ENCODE measurements at regions not wholly inside any gene's neighbourhood (a gene's known extent, or its start where the extent isn't known, plus 50 kb on each side); places are given as distances from the start of the nearest gene placed in this dataset.
A peak's percentile ranks its signal among the peaks of the same experiment; 100 is the strongest.

- ChIA-PET CTCF (interaction anchor here (5.5 to 7.0 kb wide), 2 partner anchors 11 to 12 kb away, joined by 59 to 82 read pairs; no protein-coding TSS in a partner anchor), POLR2A (no interaction called here)
- TF ChIP-seq, protein P1, sequence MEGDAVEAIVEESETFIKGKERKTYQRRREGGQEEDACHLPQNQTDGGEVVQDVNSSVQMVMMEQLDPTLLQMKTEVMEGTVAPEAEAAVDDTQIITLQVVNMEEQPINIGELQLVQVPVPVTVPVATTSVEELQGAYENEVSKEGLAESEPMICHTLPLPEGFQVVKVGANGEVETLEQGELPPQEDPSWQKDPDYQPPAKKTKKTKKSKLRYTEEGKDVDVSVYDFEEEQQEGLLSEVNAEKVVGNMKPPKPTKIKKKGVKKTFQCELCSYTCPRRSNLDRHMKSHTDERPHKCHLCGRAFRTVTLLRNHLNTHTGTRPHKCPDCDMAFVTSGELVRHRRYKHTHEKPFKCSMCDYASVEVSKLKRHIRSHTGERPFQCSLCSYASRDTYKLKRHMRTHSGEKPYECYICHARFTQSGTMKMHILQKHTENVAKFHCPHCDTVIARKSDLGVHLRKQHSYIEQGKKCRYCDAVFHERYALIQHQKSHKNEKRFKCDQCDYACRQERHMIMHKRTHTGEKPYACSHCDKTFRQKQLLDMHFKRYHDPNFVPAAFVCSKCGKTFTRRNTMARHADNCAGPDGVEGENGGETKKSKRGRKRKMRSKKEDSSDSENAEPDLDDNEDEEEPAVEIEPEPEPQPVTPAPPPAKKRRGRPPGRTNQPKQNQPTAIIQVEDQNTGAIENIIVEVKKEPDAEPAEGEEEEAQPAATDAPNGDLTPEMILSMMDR (IDR thresholded peaks at IDR 0.05; ENCODE audit: insufficient read depth, low read length, missing control alignments) = no peak
- no peak for DNase-seq (ENCODE audit: low read depth, low spot score)
- no peak overlapping the region for H3K4me3 ChIP-seq (ENCODE audit: low read depth, low read length)
These were observed 148.8 kb downstream of the INO80D start for GRCh38 chr2:205937211-205937610.

GRCh38 chr2:205936446-205936845 lies 149.5 kb downstream of the INO80D start:
- no peak overlapping the region for H3K4me3 ChIP-seq (ENCODE audit: low read depth, low read length)
- TF ChIP-seq, protein P1 (IDR thresholded peaks at IDR 0.05; ENCODE audit: insufficient read depth, low read length, missing control alignments) = no peak
- POLR2A ChIA-PET = no interaction called here

DNA sequence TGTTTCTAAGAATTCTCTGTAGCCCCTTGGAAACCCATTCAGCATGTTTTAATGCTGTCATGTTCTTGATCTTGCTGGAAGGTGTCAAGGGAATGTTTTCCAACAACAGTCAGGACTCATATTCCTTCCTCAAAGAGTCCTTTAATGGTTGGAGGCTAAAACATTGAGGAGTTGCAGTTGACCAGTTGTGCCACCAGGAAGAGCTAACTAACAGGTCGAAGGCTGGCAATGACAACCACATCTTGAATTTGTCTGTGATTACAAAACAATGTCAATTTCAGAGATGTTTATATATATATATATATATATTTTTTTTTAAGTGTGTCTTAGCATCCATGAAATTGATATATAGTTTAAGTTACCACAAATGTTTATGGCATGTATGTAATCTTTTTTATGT lies 151.5 kb downstream of the INO80D start:
- ChIA-PET POLR2A (interaction anchor here (0.6 to 1.4 kb wide), 2 partner anchors 79 to 252 kb away, joined by 3 to 4 read pairs; partner anchors contain the start of gene NRP2), CTCF (interaction anchor here (1.4 to 7.0 kb wide), 3 partner anchors 10 to 16 kb away, joined by 5 to 82 read pairs (median 59); no protein-coding TSS in a partner anchor)
- TF ChIP-seq, protein P1 (IDR thresholded peaks at IDR 0.05; ENCODE audit: insufficient read depth, low read length, missing control alignments) = peak; percentile 8
- no peak for DNase-seq (ENCODE audit: low read depth, low spot score)
- H3K4me3 ChIP-seq (ENCODE audit: low read depth, low read length) = no peak overlapping the region

More at GRCh38 chr2:205936446-205936845, 149.5 kb downstream of the INO80D start:
- CTCF ChIA-PET = interaction anchor here (1.4 to 7.0 kb wide), 3 partner anchors 12 to 31 kb away, joined by 4 to 82 read pairs (median 59); no protein-coding TSS in a partner anchor
- no peak for DNase-seq (ENCODE audit: low read depth, low spot score)

DNA sequence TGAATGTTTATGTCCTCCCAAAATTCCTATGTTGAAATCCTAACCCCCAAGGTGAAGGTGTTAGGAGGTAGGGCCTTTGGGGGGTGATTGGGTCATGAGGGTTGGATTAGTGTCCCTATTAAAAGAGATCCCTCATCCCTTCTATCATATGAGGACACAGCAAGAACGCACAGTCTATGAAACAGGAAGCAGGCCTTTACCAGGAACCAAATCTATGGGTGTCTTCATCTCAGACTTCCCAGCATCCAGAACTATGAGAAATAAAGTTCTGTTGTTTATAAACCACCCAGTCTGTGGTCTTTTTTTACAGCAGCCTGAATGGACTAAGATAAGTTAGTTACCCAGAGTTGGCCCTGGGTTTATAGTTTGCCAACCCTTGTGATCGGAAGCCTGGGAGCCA lies 153.1 kb downstream of the INO80D start:
- ChIA-PET POLR2A (no interaction called here), CTCF (interaction anchor here (0.9 kb wide), 1 partner anchor 15 kb away, joined by 3 read pairs; no protein-coding TSS in a partner anchor)
- no peak overlapping the region for H3K4me3 ChIP-seq (ENCODE audit: low read depth, low read length)
- TF ChIP-seq, protein P1 (IDR thresholded peaks at IDR 0.05; ENCODE audit: insufficient read depth, low read length, missing control alignments) = no peak
- no peak for DNase-seq (ENCODE audit: low read depth, low spot score)

GRCh38 chr2:205931388-205931787 lies 154.6 kb downstream of the INO80D start:
- no peak for DNase-seq (ENCODE audit: low read depth, low spot score)
- POLR2A ChIA-PET = no interaction called here
- H3K4me3 ChIP-seq (ENCODE audit: low read depth, low read length) = no peak overlapping the region
- TF ChIP-seq, protein P1 (IDR thresholded peaks at IDR 0.05; ENCODE audit: insufficient read depth, low read length, missing control alignments) = no peak
- CTCF ChIA-PET = interaction anchor here (1.0 to 1.8 kb wide), 2 partner anchors 11 to 14 kb away, joined by 3 to 4 read pairs; no protein-coding TSS in a partner anchor

DNA sequence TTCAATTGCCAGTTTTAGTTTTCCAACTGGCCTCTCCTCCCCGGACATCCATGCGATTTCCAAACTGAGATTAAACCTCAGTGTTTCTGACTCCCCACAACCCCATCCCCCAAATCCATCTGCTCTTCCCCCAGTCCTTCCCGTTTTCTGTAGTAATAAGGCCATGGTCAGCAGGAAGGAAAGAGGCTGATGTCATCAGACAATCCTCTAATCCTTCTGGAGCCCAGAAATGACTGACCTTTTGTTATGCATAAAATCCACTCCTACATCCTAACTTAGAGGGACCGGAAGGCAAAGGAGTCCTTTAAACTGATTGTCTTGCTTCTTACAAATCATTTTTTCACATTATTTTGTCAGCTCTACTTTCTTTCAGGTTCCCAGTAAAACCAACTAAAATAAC lies 155.8 kb downstream of the INO80D start:
- POLR2A ChIA-PET = interaction anchor here (0.6 kb wide), 1 partner anchor 248 kb away, joined by 3 read pairs; the partner anchor contains the start of gene NRP2
- TF ChIP-seq, protein P1 (IDR thresholded peaks at IDR 0.05; ENCODE audit: insufficient read depth, low read length, missing control alignments) = no peak
- CTCF ChIA-PET = interaction anchor here (1.0 to 2.6 kb wide), 5 partner anchors 12 to 1671 kb away, joined by 3 to 12 read pairs (median 4); no protein-coding TSS in a partner anchor
- no peak overlapping the region for H3K4me3 ChIP-seq (ENCODE audit: low read depth, low read length)
- DNase-seq (ENCODE audit: low read depth, low spot score) = no peak
